Lower leg skin (tissue), 3 donors: ENCODE measurements at regions not wholly inside any gene's neighbourhood (a gene's known extent, or its start where the extent isn't known, plus 50 kb on each side); places are given as distances from the start of the nearest gene placed in this dataset.
A peak's percentile ranks its signal among the peaks of the same experiment; 100 is the strongest.
"Not testable (repeated sequence)": the region's sequence is repeated elsewhere in the genome, so short reads cannot be mapped to it uniquely, and the experiment has no call there.

Source experiments
- DNase-seq, 2 donors: peaks; one replicate each; pipeline ENCODE4 v3.0.0-alpha.2; 2019; ENCODE audit warnings: low spot score in 2 of 2
- H3K4me3 ChIP-seq: fragments of 200-600 bp; sonication (generic); 2 replicates; pipeline ENCODE4 v1.5.1; 2017; ENCODE audit warnings: mild to moderate bottlenecking, low read depth; ENCODE audit not compliant: poor library complexity, severe bottlenecking
- WGBS, 2 donors: methylation state at CpG; one replicate each; pipeline ENCODE4 v1.1.5; 2018; 5-methylcytosine and 5-hydroxymethylcytosine counted together
- intact Hi-C: fragments of 100-400 bp; cut with DNase I; formaldehyde crosslinking; loops from one replicate; pipeline ENCODE4 v1.15.0; 2023; ENCODE audit warnings: low total_unique reads

- H3K4me3 ChIP-seq, intact Hi-C loops: not testable (repeated sequence)
- peak in 1 of 2 donors; percentile 84 for DNase-seq
- 54 to 69% methylated on average over 5 of the region's 11 CpGs for WGBS, 2 donors
These were observed 61.9 kb downstream of the NPIPB5 start for GRCh38 chr16:22572331-22573224.

- DNase-seq, intact Hi-C loops, H3K4me3 ChIP-seq: not testable (repeated sequence)
- no CpG with 5 or more reads among the region's 26 CpGs for WGBS, 2 donors
These were observed 62.5 kb downstream of the NPIPB5 start for GRCh38 chr16:22573225-22573530.

- peak in 1 of 2 donors; percentile 80 for DNase-seq
- H3K4me3 ChIP-seq, intact Hi-C loops: not testable (repeated sequence)
- WGBS, 2 donors, result 76 to 85% methylated on average over 6 of the region's 6 CpGs
These were observed 65.8 kb downstream of the NPIPB5 start for GRCh38 chr16:22576506-22576905.

- WGBS, 2 donors, result 93 to 94% methylated on average over 6 of the region's 6 CpGs
- peak in 1 of 2 donors; percentile 80 for DNase-seq
- H3K4me3 ChIP-seq, intact Hi-C loops: not testable (repeated sequence)
These were observed 72.5 kb downstream of the NPIPB5 start for GRCh38 chr16:22583195-22583594.

DNA sequence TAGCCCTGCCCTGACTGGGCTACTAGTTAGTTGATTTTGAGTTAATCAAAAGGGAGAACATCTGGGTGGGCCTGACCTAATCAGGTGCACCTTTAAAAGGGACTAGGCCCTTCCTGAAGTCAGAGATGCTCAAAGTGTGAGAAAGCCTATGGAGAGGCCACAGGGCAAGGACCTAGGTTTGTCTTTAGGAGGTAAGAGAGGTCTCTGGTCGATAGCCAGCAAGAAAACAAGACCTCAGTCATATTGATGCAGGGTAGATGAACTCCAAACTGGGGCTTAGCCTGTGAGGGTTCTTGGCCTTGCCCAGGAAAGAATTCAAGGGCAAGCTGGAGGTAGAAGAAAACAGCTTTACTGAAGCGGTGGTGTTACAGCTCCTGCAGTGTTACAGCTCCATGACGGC, 73.8 kb downstream of the NPIPB5 start:
- intact Hi-C loops, H3K4me3 ChIP-seq: not testable (repeated sequence)
- 91 to 92% methylated on average over 1 of the region's 3 CpGs for WGBS, 2 donors
- peak in 1 of 2 donors; percentile 36 for DNase-seq

- WGBS, 2 donors, result no CpG with 5 or more reads among the region's 5 CpGs
- intact Hi-C loops, H3K4me3 ChIP-seq, DNase-seq: not testable (repeated sequence)
These were observed 74.2 kb downstream of the NPIPB5 start for GRCh38 chr16:22584941-22585340.

- intact Hi-C loops, DNase-seq, H3K4me3 ChIP-seq: not testable (repeated sequence)
- 79 to 100% methylated on average over 3 of the region's 3 CpGs for WGBS, 2 donors
These were observed 74.7 kb downstream of the NPIPB5 start for GRCh38 chr16:22585431-22585830.

- H3K4me3 ChIP-seq, DNase-seq, intact Hi-C loops: not testable (repeated sequence)
- no CpG with 5 or more reads among the region's 5 CpGs for WGBS, 2 donors
These were observed 76.0 kb downstream of the NPIPB5 start for GRCh38 chr16:22586732-22587131.

DNA sequence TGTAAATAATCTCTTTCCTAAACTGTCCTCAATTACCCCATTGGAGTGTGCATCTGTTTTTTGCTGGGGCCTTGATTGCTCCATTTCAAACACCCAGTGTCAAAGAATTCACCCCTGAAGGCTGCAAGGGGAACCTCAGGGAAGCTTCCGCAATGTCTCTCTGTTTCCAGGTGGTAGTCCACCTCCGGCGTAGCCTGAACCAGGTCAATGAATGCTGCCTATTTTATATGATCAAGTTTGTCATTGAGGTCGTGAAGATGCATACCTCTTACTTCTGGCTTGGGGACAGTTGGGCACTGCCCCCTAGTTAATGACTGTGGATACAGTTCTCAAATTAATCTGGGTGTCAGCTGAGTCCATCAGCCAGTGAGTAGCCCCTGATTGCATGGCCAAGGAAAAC, 79.1 kb downstream of the NPIPB5 start:
- 81 to 87% methylated on average over 4 of the region's 4 CpGs for WGBS, 2 donors
- intact Hi-C loops, H3K4me3 ChIP-seq: not testable (repeated sequence)
- DNase-seq, result peak in 1 of 2 donors; percentile 63

GRCh38 chr16:22596445-22597045, 85.9 kb downstream of the NPIPB5 start:
- DNase-seq, H3K4me3 ChIP-seq, intact Hi-C loops: not testable (repeated sequence)
- WGBS, 2 donors, result no CpG with 5 or more reads among the region's 8 CpGs

GRCh38 chr16:22603744-22604143, 93.1 kb downstream of the NPIPB5 start:
- intact Hi-C loops, H3K4me3 ChIP-seq: not testable (repeated sequence)
- 91 to 100% methylated on average over 2 to 6 of the region's 11 CpGs for WGBS, 2 donors
- peak in 1 of 2 donors; percentile 53 for DNase-seq

DNA sequence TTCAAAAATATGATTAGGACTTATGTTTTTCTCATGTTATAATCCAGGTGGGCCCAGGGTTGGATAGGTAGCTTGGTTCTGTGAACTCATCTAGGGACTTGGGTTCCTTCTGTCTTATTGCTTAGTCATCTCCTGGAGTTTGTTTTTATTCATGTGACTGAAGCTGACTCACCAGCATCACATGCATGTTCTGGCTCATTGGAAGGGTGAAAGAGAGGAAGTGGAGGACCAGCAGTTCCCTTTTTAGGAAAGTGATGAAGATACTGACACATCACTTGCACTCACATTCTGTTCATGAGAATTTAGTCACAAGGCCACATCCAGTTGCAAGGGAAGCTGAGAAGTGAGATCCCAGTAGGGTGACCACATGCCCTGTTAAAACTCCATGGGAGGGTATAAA, 95.9 kb downstream of the NPIPB5 start:
- DNase-seq, H3K4me3 ChIP-seq, intact Hi-C loops: not testable (repeated sequence)

- DNase-seq, intact Hi-C loops, H3K4me3 ChIP-seq: not testable (repeated sequence)
- WGBS, 2 donors, result no CpG with 5 or more reads among the region's 2 CpGs
These were observed 99.1 kb downstream of the NPIPB5 start for GRCh38 chr16:22609798-22610197.

GRCh38 chr16:22611128-22611527, 100.4 kb downstream of the NPIPB5 start:
- H3K4me3 ChIP-seq, DNase-seq, intact Hi-C loops: not testable (repeated sequence)
- WGBS, 2 donors, result 86 to 89% methylated on average over 4 of the region's 4 CpGs
